COLO668 (cell line): ENCODE measurements at regions not wholly inside any gene's neighbourhood (a gene's known extent, or its start where the extent isn't known, plus 50 kb on each side); places are given as distances from the start of the nearest gene placed in this dataset.

ENCODE experiments used
- DNase-seq: peaks from one replicate; lab custom pipeline; 2025; ENCODE audit not compliant: unreplicated experiment; lab: John Stamatoyannopoulos, UW

DNA sequence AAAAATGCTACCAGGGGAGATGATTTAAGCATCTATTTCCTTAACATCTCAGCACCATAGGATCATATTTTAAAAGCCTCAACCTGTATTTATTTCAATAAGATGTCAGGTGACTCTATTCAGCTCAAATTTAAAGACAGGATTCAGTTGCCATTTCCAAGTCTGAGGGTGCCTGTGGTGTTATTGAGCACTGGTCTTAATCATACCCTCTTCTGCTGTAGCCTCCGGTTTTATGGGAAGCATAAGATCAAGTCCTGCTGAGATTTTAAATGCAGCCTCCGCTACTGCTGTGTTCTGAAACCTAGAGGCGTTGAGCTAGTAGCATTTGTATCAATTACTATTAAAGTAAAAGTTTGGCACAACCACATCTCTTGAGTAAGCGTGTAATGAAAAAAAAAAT lies 185.7 kb upstream of the NWD2 start:
- no peak for DNase-seq

DNA sequence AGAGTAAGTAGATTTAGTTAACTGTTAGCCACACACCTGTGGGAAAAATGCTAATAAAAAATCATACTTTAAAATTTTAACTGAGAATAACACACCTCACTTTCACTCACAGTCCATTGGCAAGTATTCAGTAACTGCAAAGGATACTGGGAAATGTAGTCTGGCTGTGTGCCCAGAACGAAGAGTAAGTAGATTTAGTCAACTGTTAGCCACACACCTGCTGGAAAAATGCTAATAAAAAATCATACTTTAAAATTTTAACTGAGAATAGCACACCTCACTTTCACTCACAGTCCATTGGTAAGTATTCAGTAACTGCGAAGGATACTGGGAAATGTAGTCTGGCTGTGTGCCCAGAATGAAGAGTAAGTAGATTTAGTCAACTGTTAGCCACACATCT lies 178.4 kb upstream of the NWD2 start:
- no peak for DNase-seq

DNA sequence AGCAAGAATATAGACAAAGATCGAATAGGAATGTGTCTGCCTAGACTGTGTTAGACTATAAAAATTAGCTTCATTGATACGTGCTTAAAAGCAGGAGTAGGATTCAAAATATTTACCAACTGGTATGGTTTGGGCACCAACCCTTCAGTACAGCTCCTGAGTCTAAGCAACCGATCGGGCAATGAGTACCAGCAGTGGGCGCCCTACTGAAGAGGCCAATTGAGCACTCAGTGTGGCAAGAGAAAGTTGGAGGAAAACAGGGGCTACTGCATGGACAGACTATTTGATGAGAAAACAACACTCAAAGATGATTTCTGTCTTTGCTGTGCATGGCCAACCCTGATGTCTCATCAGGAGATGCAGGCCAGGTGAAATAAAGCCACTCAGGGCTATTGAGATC lies 176.0 kb upstream of the NWD2 start:
- DNase-seq: no peak

DNA sequence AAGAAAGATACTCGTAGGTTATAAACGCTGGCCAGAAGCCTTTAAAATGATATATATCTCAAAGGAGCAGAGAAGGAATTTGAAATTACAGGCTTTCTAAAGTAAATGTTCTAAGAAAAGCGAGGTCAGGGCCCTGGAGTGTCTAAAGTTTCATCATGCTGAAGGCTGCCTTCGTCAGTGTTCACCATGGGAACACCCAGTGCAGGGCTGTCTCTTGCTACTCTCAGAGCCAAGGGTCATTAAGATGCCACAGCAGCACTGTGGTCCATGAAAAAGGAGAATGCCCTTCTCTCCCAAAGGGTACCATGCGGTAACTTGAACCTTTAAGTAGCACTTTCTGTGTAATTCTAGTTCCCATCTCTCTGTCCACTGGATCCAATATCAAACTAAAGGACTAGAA lies 174.5 kb upstream of the NWD2 start:
- DNase-seq: no peak

DNA sequence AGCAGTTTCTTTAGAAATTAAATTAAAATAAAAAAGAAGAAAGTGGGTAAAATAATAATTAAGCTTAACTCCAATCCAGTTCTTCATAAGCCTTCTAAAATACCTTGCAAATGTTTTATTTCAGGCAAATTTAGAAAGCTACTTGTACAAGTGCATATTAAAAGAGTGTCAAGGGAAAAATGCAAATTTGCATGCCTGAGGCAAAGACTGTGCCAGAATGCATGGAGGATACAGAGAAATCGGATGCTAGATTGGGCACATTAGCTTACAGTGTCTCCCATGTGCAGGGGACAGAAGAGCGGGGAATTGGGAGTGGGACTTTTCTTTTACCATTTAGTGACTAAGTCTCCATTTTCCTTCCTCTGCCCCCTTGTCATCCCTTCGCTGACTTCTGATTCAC lies 173.0 kb upstream of the NWD2 start:
- DNase-seq: no peak

DNA sequence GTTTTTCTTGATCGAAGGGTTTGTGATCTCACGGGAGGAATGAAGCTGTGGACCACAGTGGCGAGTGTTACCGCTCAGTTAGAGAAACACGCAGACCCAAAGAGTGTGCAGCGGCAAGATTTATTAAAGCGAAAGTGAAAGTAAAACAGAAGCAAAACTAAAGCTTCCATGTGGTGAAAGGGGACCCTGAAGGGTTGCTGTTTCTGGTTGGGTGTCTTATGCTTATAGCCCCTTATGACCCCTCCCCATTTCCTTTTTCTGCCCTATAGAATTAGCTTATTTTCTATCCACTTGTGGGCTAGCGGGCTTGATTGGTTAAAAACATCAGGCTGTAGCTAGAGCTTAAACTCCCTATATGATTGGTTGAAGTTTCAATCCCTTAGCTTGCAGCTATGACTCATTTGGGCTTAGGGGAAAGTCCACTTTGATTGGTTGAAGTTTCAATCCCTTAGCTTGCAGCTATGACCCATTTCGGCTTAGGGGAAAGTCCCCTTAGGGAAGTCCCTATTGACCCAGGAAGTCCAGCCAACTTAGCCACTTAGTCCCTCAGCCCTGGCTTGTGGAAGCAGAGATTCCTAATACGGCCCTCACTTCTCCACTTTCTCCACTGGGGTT lies 171.2 kb upstream of the NWD2 start:
- DNase-seq: no peak

DNA sequence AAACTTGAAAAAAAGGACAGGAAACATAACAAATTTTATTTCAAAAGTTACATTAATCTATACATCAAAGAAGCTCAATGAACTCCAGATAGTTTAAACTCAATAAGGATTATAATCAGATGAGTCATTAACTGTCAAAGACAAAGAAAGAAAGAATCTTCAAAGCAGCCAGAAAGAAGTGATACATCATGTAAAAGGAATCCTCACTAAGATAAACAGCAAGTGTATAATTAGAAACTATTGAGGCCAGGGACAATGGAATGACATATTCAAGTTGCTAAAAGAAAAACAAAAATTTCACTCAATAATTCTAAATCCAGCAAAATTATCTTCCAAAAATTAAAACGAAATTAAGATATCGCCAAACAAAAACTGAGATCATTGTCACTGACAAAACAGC lies 161.6 kb upstream of the NWD2 start:
- DNase-seq: no peak

DNA sequence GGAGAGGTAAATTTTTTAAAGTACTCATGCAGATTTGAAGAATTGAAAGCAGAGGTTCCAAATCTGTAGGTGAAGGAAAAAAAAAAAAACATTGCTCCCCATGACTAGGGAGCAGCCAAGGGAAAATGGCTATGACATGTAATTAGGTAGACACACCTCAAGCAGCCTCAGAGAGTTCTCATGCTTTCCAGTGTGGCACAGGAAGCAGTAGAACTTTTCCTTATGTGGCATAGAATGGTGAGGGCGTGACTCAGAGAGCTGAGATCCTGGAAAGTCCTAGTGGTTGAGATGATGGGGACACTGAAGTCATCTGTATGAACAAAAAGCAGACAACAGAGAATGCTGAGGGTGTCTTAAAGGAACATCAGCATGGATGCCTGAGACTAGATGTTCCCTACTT lies 148.6 kb upstream of the NWD2 start:
- no peak for DNase-seq

DNA sequence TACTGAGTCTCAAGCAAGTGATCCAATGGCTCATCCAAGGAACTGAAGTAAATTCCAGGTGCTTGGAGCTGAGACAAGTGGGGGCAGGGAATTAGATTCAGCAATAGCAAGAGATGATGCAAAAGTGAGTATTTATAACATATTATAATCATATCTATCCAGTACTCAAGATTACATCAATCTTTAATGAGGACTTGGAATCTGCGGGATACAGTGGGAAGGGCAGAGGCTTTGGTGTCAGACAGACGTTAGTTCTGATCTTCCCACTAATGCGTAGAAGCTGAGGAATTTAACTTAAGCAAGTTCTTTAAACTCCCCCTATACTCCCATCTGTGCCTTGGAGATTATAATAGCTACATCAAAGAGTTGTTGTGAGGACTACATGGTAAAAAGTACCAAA lies 143.4 kb upstream of the NWD2 start:
- no peak for DNase-seq

DNA sequence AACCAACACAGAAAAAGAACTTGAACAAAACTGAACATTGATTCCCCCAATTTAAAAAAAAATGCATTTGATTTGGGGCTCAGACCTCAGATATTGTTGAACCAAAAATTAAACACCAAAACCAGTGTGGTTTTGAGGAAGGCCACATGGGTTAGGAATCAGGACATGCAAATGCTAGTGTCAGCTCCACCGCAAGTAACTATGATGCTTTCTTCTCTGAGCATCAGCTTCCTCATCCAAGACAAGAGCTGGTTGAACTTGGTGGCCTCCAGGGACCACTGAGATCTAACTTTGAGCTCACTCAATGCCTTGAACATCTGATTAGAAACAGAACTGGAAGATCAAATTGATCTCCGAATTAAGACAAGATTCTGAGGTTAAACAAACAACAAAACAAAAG lies 142.9 kb upstream of the NWD2 start:
- no peak for DNase-seq

DNA sequence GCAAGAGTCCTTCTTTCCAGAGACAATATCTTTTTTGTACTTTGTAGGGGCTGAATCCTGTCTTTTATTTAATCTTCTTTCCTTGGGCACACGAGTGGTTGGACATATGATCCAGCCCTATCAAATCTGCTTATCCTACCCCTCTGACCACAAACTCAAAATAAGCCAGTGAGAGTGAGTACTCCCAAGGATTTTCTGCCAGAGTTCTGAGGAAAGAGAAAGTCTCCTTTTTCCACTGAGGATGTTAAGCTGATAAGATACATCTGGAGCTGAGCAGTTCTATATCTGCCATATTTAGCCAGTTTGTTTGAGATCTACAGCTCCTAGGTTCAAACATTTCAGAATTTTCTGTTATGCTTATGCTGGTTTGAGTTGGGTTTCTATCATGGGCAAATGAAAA lies 134.8 kb upstream of the NWD2 start:
- DNase-seq: no peak

DNA sequence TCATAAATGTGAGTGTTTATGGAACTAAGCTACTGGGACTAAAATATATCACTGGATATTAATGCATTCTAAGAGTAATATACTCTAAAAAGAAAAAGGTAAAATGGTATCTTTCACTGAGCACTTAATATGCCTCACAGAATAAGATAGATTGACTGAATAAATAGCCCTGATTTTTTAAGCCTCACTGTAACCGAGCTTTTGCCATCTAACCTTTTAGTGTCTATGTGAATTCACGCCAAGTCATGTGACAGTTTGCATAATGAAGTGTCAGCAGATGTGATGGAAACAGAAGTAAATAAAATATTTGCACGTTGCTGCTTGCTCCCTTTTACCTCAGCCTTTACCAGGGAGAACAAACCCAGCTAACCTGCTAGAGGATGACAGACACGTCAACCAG lies 119.7 kb upstream of the NWD2 start:
- no peak for DNase-seq

DNA sequence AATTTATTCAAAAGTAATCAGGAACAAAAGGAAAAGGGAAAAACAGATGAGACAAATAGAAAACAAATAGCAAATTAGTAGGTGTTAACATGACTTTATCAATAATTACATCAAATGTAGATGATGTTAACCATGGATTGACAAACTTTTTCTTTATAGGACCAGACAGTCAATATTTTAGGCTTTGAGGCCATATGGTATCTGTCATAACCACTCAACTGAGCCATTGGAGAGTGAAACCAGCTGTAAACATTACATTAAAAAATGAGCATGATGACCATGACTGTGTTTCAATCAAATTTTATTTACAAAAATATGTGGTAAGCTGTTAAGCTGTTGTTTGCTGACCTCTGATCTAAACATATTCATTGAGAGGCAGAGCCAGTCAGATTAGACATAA lies 118.5 kb upstream of the NWD2 start:
- no peak for DNase-seq

DNA sequence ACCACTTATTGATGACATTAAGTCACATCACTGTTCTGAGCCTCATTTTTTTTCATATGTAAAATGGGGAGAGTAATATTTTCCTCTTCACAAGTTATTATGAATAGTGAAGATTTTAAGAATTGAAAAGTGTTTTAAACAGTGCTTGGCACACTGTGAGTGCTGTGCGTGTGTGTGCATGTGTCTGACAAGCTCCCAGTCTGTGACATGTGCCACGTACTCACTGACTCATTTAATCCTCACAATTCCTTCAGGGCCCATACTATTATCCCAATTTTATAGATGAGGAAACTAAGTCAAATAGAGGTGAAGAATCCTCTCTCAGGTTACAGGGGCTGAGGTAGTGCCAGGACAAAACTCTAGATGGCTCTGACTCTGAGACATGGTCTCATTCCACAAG lies 114.1 kb upstream of the NWD2 start:
- no peak for DNase-seq

DNA sequence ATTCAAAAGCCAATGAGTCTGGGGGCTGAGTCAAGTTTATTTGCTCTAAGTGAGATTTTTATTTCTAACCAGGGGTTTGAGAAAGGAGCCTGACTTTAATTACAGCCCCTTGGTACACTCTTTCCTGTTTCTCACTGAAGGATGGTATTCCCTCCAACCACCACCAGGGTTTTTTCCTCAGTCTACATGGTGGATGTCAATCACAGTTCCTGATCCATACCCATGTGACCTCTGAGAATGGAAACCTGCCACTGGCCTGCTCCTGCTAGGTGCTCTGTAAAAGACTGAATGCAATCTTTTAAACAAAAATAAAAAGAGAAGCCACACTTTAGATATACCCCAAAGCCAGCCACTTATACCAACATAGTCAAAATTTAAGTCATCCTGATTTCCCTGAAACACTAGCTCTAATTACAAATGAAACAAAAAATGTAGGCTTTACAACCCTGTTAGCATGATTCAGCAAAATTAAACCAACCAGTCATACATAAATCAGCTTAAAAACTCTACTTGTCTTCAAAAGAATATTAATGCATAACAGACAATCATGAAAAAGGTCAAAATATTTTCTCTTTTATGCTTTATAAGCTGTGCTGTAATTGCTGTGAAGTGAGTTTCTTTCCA lies 112.1 kb upstream of the NWD2 start:
- no peak for DNase-seq

DNA sequence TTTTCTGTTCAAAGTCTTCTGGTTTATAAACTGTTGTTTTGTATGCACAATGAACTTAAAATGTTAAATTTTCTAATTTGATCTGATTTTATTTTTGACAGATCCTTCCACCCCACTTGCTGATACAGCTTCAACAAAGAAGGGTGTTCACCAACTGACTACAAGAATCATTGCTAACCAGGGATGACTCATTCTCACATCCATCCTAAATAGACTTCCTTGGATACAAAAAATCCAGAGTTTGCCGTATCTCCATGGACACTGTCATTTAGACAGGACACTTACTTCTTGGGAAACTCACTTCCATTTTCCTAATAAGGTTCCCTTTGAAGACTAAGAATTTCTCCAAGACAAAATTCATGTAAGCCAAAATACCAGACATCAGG lies 111.6 kb upstream of the NWD2 start:
- no peak for DNase-seq

DNA sequence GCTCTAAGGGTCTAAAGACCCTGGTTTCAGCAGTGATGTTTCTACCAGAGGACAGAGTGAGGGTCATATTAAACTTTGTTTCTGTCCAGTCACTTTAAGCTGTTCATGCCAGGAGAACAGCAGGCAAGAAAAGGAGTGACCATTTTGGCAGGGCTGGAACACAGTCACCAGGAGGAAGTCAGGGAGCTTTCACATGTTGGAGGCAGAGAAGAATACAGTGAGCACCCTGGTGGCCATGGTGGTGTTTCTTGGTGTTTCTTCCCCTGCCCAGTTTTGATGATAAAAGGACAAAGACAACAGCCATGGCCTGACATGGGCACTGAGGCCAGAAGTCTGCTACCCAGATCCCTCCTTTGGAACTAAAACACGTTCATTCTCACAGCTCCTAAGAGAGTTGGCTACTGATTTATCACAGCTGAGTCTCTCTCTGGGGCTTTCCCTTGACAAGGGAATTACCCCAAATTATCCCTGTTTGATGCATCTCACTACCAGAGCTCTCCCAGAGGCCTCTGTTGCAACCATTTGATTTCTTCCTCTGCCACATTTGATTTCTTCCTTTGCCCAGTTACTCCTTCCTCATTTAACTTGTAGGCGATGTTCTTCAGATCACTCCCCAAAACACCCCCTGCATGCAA lies 106.4 kb upstream of the NWD2 start:
- no peak for DNase-seq

DNA sequence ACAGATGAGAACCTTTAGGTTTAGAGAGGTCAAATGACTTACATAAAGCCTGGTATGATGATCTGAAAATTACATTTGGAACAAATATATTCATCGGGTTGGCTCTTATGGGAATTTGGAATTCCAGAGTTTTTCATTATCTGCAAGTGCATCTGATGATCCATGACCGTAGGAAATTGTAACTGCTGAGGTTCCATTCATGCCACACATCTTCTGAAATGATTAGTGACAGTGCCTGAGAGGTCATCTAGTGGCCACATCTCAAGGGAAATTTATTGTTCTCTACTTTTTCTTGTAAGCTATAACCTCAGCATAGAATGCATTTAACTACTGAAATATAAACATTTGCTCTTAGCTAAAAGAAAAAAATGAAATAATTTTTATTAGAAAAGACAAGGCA lies 105.8 kb upstream of the NWD2 start:
- DNase-seq: no peak

DNA sequence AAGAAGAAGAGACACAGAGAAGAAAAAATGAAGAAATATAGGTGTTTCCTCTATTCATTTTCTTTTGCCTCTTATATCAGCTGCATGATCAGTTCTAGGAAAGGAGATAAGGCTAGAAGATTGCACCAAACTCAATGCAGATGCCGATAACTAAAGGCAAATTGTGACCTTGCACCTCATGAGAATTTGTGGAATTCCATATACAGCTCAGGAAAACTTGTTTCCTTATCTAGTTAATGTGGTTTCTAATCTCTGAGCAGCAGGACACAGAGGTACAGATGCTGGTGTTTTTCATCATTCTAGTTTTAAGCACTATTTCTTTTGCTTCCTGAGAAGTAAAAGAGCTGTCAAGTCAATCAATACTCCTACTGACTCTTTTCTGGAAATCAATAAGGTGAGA lies 104.6 kb upstream of the NWD2 start:
- no peak for DNase-seq

DNA sequence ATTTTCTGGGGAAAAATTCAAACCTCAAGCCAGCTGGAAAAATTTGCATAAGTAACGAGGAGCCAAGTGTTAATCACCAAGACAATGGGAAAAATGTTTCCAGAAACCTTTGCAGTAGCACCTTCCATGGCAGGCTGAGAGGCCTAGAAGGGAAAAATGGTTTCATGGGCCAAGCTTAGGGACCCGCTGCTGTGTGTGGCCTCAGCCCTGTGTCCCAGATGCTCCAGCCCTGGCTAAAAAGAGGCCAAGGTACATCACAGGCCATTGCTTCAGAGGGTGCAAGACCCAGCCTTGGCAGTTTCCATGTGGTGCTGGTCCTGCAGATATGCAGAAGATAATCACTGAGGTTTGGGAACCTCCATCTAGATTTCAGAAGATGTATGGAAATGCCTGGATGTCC lies 98.3 kb upstream of the NWD2 start:
- no peak for DNase-seq

DNA sequence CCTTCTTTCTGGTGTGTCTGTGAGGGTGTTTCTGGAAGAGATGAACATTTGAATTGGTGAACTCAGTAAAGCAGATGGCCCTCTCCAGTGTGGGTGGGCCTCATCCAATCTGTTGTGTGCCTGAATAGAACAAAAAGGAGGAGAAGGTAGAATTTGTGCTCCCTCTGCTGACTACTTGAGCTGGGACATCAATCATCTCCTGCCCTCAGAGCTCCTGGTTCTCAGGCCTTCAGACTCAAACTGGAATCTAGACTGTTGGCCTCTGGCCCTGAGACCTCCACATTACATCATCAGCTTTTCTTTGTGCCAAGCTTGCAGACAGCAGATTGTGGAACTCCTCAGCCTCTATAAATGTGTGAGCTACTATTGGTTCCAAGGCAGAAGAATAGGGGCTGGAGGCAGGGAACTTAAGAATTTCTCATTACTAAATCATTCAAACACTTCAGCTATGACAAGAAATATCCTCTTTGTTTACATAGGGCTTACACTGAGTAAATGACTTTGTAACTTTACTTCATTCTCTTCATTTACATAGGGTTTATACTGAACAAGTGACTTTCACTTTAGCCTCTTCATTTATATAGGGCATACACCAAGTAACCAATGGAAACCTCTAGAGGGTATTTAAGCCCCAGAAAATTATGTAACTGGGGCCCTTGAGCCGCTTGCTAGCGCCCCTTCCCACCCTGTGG lies 86.9 kb upstream of the NWD2 start:
- no peak for DNase-seq

DNA sequence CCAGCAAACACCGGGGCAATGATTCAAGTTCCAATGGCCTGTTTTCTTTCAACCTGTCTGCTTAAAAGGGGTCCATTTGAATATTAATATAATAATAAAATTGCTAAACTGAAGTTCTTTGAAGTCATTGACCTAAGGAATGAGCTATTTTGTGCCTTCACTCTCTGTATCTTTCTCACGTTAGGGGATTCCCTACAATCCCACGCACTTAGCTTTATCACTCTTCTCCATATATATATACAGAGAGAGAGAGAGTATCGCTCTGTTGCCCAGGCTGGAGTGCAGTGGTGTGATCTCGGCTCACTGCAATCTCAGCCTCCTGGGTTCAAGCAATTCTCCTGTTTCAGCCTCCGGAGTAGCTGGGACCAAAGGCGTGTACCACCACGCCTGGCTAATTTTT lies 83.9 kb upstream of the NWD2 start:
- DNase-seq: no peak
